HG02943 (cell line): ENCODE measurements at regions not wholly inside any gene's neighbourhood (a gene's known extent, or its start where the extent isn't known, plus 50 kb on each side); places are given as distances from the start of the nearest gene placed in this dataset.

Experiments used
- ATAC-seq: cut with Tn5 transposase; IDR thresholded peaks from one replicate; pipeline ENCODE4 v1.9.1; 2021; ENCODE audit warnings: mild to moderate bottlenecking, low read depth, moderate library complexity; ENCODE audit not compliant: unreplicated experiment

DNA sequence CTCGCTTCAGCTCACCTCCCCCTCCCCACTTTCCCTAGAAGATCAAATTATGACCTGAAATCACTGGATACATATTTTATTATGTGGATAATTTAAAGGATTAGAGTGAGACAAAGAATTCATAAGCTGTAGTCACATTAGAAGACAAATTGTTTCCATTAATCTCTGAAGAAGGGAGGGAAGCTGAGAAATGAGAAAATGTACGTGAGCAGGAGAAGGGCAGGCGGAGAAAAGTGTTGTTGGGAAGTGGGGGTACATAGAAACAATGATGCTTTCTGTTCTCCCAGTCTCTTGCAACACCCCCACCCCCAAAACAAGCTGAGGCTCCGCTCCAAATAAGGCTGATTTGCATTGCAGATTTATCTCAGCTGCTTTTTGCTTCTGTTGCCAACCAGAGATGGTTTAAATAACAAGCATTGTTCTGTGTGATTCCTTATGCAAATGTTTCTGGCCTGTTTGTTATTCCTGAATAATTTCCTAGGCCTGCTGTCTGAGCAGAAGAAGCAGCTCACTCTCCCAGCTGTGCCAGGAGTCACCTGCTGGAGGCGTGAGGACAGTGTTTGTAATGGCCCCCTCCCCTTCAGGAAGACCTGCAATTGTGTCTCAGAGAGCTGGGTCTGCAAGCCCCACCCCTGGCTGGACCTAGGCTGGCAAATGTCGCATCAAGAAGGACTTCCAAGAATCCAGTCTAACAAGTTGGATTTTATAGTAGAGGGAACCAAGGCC is 121.8 kb upstream of the TNR start:
- ATAC-seq, result no peak

DNA sequence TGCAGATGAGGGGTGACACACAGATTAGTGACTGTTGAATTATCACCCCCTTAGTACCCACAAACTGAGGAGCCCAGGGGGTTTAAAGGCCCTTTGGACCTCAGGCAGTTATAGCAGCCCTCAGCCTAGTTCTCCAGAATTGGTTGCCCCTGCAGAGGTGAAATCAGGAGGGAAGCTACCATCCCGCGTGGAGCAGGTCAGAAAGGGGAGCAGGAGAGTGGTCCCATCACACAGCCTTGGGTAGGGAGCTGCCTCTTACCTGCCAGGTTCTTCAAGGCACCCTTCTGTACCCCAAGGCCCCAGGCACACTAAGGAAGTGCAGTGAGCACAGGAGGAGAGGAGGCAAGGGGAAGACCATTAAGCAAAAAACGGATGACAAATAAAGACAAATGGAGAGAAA is 121.2 kb upstream of the TNR start:
- ATAC-seq, result no peak

DNA sequence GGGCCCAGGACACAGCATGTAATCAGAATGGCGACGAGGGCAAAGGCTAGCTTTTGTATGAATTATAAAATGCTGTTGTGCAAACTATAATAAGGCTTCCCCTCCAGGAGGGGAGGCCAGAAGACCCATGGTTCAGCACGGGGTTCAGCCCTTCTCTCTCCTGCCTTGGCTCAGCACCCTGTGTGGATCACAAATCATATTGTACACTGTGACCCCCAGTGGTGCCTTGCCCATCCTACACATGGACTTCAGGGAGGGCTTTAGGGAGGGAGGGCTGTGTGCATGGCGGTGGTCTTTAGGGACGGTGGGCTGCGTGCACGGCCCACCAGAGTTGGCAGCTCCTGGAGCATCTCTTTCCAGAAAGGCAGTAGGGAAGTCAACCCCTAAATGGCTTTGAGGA is 120.8 kb upstream of the TNR start:
- no peak for ATAC-seq

DNA sequence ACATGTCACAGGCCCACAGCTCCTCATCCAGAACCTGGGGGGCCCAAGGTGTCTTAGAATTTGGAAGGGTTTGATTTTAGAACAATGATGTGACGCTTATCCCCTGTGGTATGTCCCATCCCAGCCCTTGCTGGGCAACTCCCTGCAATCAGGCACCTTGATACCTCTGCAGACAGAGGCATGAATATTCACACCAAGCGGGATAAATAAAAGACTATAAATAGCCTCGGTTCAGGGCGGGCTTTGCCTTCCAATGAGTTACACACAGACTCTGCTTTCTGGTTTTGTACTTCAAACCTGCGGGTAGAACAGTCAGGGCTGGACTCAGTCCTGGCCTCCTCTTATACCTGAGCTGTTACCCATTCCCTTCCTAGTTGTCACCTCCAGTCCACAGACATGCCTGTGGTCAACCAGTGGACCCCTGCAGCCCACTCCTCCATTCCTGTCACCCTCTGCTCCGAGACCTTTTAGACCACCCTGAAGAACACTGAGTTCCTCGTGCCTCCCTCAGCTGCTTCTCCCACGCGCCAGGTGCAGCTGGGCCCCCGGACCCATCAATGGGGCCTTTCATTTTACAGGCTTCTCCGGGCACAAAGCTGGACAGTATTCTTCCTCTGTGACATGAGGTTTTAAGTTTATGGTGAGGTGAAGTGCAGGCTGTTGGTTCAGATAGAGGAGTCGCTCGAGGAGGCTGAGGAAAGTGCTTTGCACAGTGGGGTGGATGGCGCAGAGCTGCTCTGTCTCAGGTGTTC is 120.1 kb upstream of the TNR start:
- ATAC-seq, result no peak

DNA sequence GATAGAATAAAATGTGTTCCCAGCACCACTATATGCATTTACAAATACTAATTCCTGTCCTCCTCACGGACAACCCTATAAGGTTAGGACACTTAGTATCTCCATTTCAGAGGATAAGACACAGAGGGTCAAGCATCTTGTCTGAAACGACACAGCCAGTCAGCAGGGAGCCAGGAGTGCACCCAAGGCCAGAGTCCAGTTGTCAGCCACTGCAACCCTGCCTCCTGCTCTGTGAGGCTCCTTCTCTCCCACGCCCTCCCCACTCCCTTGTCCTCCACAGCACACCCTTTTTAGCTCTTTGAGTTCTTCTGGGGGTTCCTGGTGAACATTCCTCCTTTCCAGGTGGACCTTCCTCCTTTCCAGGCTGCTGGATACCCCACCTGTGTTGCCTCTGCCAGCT is 119.0 kb upstream of the TNR start:
- no peak for ATAC-seq

DNA sequence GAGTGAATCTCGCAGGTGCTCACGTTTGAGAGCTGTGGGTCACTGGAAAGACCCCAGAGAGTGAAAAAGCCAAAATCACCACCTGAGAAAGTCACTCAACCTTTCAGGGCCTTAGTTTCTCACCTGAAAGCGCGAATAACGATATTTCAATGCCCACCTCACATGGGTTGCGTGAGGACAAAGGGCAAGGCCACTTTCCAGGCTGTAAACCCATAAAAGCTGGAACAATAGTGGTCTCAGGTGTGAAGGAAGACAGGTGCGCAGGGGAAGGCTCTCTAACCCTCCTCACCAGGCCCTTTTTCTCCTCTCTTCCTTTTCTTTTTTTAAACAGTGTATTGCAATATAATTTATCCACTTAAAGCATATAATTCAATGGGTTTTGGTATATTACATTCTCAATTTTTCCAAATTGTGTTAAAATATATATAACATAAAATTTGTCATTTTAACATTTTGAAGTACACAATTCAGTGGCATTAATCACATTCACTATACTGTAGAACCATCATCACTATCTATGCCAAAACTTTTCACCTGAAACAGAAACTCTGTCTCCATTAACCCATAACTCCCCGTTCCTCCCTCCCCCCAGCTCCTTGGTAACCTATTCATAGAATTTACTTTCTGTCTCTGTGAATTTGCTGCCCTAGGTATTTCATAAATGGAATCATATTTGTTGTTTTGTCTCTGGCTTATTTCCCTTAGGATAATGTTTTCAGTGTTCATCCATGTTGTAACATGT is 118.4 kb upstream of the TNR start:
- no peak for ATAC-seq

DNA sequence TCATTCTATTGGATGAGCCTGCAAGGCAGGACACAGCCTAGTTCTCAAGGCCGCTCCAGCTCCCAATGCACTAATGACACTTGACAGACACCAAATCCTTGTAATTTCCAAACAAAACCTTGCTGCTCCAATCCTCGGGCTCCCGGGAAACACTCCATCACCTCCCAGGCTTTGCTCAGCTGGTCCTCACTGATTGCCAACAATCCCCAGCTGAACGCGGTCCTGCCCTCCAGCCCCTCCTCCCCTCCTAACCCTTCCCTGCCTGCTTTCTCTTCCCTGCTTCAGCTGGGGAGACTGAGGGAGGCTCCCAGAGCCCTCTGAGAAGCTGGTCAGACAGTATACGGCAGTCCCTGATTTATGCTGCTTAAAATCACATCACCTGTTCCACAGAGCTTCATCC is 114.4 kb upstream of the TNR start:
- ATAC-seq, result no peak

DNA sequence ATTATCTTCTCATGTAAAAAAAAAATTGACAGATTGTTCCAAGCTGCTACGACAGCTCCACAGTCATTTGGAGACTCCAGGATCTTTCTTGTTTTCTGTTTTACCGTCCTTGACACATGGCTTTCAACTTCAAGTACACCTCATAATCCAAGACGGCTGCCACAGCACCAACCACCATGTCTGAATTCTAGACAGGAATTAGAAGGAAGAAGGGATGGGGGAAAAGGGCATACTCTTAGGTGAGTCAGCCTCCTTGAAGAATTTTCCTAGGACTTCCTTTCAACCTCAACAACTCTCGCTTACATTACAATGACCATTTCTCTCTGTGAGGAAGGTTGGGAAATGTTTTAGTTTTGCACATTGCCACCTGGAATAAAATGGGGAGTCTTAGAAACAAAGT is 110.3 kb upstream of the TNR start:
- no peak for ATAC-seq

DNA sequence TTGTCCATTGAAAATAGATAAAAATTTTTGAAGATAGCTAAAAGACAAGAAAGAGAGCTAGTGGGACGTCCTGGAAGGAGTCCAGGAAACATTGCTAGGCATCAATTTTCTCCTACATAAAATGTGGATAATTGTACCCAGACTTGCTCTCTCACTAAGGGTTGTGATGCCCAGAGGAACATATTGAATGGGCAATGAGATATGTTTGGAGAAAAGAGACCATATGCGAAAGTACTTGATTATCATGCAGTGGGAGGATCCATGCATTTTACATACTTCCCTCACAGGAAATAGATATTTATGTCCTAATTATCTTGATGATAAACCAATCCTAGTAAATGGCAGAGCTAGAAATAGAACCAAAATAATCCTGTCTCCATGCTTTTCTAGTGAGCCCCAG is 108.4 kb upstream of the TNR start:
- ATAC-seq, result no peak

DNA sequence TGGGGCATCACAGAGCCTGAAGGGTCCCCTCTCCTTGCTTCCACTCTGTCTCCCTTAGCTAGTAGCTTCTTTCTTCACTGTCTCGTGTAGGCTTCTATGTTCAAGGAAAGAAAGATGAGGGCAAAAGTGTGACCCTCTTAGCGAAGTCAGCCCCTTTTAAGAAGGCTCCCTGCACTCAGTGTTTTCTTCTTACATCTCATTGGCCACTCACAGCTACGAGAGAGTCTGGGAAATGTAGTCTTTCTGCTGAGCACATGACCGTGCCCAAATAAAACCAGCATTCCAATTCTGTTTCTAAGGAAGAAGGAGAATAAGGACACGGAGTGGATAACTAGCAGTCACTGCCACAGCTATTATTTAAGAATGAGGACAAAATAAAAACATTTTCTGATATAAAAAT is 104.9 kb upstream of the TNR start:
- ATAC-seq, result no peak

DNA sequence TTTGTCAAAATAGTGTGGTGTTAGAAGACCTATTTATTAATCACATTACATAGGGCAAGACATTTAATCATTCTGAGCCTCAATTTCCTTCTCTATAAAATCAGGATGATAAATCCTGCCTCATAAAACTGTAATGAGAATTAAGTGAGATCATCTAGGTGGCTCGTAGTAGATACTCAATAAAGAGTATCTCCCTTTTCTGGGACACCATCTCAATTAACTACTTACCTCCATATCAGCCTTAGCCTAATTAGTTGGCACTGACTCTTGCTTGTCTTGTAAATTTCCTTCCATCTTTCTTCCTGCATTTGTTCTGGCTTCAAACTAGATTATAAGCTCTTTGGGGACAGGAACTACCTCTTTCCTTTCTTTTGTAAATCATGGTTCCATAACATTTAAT is 102.6 kb upstream of the TNR start:
- no peak for ATAC-seq

DNA sequence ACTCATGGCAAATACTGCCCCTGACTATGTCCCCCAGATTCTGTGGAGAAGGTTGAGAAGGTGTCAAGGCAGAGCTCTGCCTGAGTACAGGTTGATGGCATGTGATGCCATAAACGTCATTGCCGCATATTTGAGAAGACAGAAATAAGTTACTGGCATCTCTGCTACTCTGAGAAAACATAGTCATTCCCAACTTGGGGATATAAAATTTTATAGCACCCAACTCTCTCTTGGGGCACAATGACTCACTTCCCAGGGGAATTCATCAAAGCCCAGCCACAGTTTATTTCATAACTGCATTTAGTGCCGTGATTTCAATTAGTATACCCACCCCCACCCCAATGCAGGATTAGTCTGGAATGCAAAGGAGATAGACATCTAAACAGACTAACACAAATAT is 101.9 kb upstream of the TNR start:
- no peak for ATAC-seq

DNA sequence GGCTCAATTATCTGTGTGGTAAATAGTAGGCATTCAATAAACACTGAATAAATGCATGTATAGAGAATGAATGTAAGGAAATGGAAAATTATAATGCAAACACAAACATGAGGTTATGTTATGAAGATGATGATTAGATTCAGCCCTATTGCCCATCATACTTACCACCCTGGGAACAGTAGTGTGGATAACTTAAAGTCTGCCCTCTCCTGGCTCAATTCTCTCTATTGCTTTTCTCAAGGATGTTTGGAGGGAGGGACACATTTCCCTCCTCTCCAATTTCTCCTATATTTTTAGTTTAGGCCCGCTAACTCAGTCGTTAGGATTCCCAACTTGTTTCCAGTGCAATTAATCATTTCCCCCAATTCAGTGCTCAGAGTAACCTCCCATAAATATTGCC is 101.5 kb upstream of the TNR start:
- ATAC-seq, result no peak

DNA sequence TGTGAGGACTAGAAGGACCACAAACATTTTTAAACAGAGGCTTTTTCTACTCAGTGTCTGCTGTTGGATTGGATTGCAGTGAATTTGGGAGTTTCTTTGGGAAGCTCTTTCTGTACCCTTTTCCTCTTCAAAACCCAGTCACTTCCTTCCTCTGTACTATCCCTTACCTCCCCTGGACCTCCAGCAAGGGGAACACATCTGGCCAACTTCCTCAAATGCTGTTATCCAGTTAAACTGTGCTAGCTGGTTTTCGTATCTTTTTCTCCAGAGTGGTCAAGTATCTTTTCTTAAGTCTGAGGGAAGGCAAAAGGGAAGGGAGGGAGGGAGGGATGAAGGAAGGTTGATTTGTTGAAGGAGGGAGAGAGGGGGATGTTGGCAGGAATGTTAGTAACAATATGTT is 99.2 kb upstream of the TNR start:
- ATAC-seq, result no peak

DNA sequence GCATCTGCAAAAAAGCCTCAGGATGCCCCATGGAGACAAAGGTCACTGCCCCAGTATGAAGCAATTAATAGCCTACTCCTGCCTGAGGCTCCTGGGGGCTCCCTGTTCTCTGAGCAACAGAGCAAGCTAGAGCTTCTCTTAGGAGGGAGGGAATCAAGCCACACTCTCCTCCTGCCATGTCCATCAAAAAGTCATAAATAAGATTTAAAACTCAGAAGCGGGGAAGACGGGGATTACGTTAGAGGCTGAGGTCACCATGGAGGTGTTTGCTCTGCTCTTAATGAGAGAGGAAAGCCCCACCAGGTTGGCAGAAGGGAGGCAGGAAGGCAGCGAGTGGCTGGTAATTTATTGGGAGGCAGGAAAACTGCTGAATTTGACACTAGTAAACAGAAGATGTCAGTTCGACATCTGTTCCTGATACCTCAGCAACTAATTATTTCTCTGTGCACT is 98.4 kb upstream of the TNR start:
- ATAC-seq, result no peak

DNA sequence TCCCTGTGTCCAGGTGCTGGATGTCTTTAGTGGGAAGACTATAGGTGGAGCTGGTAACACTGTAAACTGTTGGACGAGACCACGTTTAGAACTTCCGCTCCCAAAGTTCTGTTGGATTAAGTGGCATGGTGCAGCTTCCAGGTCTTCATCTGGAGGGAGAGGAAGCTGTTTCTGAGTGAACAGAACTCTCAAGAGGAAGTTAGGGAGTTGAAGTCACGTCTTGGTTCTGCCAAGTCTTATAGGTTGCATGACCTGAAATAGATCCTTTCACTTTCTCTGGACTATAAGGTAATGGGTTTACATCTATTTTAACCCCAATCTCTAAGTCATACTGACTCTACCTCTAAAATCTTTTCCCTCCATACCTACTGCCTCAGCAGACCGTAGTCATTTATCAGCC is 97.4 kb upstream of the TNR start:
- ATAC-seq, result no peak

DNA sequence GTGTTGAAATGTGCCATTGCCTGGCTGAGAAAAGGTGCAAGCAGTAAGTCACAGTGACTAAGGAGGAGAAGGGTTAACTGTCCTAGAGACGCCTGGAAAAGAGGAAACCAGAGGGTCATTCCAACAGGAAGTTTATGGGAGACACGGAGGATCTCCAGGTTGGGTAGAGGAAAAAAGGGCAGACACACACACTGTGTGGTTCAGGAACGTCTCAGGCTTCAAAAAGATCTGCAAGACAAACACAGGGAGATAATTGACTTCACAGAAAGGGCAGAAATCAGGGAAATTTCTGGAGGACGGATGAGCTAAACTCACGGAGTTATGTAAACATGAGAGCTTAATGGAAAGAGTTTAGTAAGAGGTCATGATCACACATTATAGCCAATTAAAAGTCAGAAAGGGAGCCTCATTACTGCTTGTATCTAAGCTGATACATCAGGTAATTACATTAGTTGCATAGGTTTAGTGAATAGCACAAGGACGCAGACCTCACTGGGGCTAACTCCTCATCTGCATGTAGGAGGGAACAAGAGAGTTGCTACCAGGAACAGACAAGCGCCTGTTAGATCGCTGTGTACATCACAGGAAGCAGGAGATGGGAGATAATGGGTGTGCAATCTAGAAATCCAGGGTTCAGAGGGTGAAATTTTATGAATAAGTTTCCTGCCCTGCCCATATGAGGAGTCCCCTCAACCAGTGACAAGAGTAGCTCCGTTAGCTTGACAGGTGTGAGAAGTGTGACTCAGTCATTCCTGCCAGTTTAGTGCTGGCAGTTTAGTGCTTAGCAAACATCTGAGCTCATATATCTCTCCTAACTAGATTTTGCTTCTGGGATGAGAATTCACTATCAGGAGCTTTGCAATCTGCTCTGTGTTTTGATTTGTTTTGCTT is 96.6 kb upstream of the TNR start:
- ATAC-seq, result no peak

DNA sequence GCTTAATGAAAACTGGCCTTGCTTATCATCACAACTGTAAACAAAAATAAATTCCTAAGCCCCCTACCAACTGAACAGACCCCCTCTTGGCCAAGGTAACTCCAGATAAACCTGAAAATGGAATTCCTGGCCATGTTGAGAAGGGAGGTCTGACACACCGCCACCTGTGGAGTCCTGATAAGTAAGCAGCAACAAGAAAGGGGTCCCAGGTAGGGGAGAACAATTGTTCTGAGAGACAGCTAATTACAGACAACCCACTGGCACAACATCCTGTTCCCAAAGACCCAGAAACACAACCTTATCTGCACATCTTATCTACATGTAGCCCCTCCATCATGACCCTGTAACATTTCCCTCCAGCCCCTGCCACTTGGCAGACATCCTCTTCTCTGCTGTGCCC is 91.2 kb upstream of the TNR start:
- no peak for ATAC-seq

DNA sequence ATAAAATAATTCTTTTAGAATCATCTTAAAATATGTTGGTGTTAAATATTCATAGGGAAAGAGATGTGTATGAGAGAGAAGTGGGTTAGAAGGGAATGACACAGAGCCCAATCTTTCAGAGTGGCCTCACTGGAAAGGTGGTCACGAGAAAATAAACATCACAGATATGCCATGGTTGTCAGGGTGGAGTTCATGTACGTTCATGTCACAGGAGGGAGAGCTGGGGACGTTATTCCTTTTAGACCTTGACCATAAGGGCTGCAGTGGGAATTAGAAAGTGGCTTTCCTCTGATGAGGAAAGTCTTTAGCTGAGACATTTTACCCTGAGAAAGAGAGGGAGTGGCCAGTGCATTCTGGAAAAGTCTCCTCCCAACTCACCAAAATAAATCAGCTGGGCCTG is 90.6 kb upstream of the TNR start:
- ATAC-seq, result no peak

DNA sequence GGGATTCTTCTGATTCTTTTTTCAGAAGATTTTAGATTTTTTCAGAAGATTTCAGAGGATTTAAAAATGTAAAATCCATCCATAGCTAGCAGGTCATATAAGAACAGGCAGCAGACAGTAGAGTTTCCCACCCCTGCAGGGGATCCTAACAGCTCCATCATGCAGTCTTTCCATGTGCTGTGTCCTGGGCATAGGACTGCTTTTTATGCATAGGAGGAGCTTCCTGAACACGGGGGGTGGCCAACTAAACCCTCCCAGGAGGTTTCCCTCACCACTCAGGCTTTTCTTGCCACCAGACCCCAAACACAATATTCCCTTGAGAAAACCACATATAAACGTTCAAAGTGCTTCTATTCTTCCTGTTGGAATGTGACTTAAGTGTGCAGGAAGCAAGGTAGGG is 90.1 kb upstream of the TNR start:
- ATAC-seq, result no peak

DNA sequence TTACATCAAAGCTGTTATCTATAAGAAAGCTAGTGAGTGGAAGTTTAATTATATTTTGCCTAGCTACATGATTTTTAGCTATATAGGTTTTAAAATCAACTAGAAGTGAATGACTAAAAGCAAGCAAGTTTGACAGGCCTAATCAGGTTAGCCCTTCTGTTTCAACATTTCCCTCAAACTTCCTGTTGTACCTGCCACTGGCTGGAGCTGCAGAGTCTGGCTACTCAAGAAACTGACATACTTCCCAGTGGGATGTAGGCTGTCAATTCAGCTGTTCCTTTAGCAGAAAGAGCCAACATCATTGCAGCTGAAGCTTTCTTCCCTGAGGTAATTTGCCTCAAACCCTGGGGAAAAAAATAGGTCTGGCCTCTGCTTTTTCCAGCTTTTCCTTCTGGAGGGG is 87.1 kb upstream of the TNR start:
- ATAC-seq, result no peak
